ENCODE measurements at regions not wholly inside any gene's neighbourhood (a gene's known extent, or its start where the extent isn't known, plus 50 kb on each side); places are given as distances from the start of the nearest gene placed in this dataset.

- TF ChIP-seq CTCF (IDR thresholded peaks at IDR 0.05; ENCODE audit: poor library complexity) = no peak
- TF ChIP-seq EZH2phosphoT487 (IDR thresholded peaks at IDR 0.05; ENCODE audit: low read depth, severe bottlenecking, unreplicated experiment) = no peak
Measured at GRCh38 chr10:22852712-22853353, 75.0 kb upstream of the ARMC3 start.
